ENCODE measurements at regions not wholly inside any gene's neighbourhood (a gene's known extent, or its start where the extent isn't known, plus 50 kb on each side); places are given as distances from the start of the nearest gene placed in this dataset.
"Not testable (repeated sequence)": the region's sequence is repeated elsewhere in the genome, so short reads cannot be mapped to it uniquely, and the experiment has no call there.

DNA sequence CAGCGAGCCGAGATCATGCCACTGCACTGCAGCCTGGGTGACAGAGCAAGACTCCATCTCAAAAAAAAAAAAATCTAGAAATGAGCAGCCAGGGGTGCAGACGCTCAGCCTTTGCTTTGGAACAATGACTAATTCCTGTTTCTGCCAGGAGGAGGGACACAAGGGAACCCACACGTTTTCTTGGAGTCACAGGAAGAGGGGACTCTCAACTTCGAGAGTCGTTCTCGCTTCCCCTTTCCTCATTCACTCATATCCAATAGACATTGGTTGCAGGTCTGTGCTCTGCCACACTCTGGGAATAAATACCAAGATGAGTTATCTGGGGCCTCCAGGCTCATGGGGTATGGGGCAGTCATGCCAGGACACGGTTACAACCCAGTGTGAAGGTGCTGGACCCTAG is 91.5 kb upstream of the RREB1 start:
- H3K27me3 Mint-ChIP-seq, result peaks cover 6% of the 10 kb centered on the region
- H3K36me3 Mint-ChIP-seq (ENCODE audit: insufficient read depth), result no peaks in the 10 kb centered on the region
- no peaks in the 10 kb centered on the region for H3K4me1 Mint-ChIP-seq (ENCODE audit: low read depth)
- TF ChIP-seq, protein P1, sequence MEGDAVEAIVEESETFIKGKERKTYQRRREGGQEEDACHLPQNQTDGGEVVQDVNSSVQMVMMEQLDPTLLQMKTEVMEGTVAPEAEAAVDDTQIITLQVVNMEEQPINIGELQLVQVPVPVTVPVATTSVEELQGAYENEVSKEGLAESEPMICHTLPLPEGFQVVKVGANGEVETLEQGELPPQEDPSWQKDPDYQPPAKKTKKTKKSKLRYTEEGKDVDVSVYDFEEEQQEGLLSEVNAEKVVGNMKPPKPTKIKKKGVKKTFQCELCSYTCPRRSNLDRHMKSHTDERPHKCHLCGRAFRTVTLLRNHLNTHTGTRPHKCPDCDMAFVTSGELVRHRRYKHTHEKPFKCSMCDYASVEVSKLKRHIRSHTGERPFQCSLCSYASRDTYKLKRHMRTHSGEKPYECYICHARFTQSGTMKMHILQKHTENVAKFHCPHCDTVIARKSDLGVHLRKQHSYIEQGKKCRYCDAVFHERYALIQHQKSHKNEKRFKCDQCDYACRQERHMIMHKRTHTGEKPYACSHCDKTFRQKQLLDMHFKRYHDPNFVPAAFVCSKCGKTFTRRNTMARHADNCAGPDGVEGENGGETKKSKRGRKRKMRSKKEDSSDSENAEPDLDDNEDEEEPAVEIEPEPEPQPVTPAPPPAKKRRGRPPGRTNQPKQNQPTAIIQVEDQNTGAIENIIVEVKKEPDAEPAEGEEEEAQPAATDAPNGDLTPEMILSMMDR (IDR thresholded peaks at IDR 0.05; ENCODE audit: unreplicated experiment), result no peak
- no peaks in the 10 kb centered on the region for H3K9me3 Mint-ChIP-seq (ENCODE audit: low read depth)
- H3K27ac Mint-ChIP-seq, result no peak overlapping the region
- H3K4me3 Mint-ChIP-seq (ENCODE audit: low read depth), result no peak overlapping the region
- DNase-seq (ENCODE audit: low spot score, unreplicated experiment), result no peak

DNA sequence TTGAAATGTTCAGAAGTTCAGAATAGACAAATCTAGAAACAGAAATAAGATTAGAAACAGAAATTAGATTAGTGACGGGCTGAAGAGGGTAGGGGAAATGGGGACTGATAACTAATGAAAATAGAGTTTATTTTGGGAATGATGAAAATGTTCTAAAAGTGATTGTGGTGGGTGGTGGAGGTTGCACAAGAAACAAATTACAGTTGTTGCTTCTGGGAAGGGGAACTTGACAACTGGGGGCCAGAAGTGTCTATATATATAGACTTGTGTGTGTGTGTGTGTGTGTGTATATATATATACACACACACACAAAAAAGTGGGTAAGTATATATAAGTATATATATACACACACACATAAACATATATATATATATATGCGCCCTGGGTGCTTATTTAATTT is 86.5 kb upstream of the RREB1 start:
- TF ChIP-seq, protein P1 (IDR thresholded peaks at IDR 0.05; ENCODE audit: unreplicated experiment), result no peak
- Mint-ChIP-seq H3K4me3 (ENCODE audit: low read depth) (no peak overlapping the region), H3K9me3 (ENCODE audit: low read depth) (no peaks in the 10 kb centered on the region), H3K27ac (no peak overlapping the region), H3K4me1 (ENCODE audit: low read depth) (no peaks in the 10 kb centered on the region), H3K36me3 (ENCODE audit: insufficient read depth) (no peaks in the 10 kb centered on the region), H3K27me3 (peaks cover 6% of the 10 kb centered on the region)
- DNase-seq (ENCODE audit: low spot score, unreplicated experiment), result no peak

DNA sequence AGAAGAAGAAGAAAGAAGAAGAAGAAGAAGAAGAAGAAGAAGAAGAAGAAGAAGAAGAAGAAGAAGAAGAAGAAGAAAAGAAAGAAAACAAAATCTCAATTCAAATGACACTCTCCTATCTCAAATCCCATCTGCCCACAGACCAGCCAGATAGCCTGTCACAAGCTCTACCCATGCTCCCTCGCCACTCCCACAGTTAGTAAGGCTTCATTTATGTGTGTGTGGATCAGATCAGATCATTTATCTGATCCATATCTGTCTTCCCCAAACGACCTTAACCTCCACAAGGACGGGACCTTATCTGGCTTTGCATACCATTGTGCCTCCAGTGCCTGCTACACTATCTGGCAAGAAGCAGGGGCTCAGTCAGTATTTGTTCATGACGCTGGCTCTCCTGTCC is 81.9 kb upstream of the RREB1 start:
- peaks cover 9% of the 10 kb centered on the region for H3K4me1 Mint-ChIP-seq (ENCODE audit: low read depth)
- no peak overlapping the region for H3K4me3 Mint-ChIP-seq (ENCODE audit: low read depth)
- DNase-seq (ENCODE audit: low spot score, unreplicated experiment), result no peak
- TF ChIP-seq, protein P1 (IDR thresholded peaks at IDR 0.05; ENCODE audit: unreplicated experiment), result no peak
- peaks cover 5% of the 10 kb centered on the region for H3K27me3 Mint-ChIP-seq
- no peak overlapping the region for H3K27ac Mint-ChIP-seq
- H3K9me3 Mint-ChIP-seq (ENCODE audit: low read depth), result no peaks in the 10 kb centered on the region
- H3K36me3 Mint-ChIP-seq (ENCODE audit: insufficient read depth), result no peaks in the 10 kb centered on the region

DNA sequence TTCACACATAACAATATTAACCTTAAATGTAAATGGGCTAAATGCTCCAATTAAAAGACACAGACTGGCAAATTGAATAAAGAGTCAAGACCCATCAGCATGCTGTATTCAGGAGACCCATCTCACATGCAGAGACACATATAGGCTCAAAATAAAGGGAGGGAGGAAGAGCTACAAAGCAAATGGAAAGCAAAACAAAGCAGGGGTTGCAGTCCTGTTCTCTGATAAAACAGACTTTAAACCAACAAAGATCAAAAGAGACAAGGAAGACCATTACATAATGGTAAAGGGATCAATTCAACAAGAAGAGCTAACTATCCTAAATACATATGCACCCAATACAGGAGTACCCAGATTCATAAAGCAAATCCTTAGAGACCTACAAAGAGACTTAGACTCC is 78.8 kb upstream of the RREB1 start:
- not testable (repeated sequence) for H3K9me3 Mint-ChIP-seq (ENCODE audit: low read depth); H3K27me3 Mint-ChIP-seq; H3K36me3 Mint-ChIP-seq (ENCODE audit: insufficient read depth); H3K27ac Mint-ChIP-seq; DNase-seq (ENCODE audit: low spot score, unreplicated experiment); H3K4me3 Mint-ChIP-seq (ENCODE audit: low read depth); H3K4me1 Mint-ChIP-seq (ENCODE audit: low read depth)

DNA sequence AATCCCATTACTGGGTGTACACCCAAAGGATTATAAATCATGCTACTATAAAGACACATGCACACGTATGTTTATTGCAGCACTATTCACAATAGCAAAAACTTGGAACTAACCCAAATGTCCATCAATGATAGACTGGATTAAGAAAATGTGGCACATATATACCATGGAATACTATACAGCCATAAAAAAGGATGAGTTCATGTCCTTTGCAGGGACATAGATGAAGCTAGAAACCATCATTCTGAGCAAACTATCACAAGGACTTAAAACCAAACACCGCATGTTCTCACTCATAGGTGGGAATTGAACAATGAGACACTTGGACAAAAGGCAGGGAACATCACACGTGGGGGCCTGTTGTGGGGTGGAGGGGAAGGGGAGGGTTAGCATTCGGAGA is 76.8 kb upstream of the RREB1 start:
- peaks cover 11% of the 10 kb centered on the region for H3K27me3 Mint-ChIP-seq
- not testable (repeated sequence) for H3K9me3 Mint-ChIP-seq (ENCODE audit: low read depth); DNase-seq (ENCODE audit: low spot score, unreplicated experiment); H3K4me3 Mint-ChIP-seq (ENCODE audit: low read depth); H3K27ac Mint-ChIP-seq; H3K4me1 Mint-ChIP-seq (ENCODE audit: low read depth); H3K36me3 Mint-ChIP-seq (ENCODE audit: insufficient read depth)

DNA sequence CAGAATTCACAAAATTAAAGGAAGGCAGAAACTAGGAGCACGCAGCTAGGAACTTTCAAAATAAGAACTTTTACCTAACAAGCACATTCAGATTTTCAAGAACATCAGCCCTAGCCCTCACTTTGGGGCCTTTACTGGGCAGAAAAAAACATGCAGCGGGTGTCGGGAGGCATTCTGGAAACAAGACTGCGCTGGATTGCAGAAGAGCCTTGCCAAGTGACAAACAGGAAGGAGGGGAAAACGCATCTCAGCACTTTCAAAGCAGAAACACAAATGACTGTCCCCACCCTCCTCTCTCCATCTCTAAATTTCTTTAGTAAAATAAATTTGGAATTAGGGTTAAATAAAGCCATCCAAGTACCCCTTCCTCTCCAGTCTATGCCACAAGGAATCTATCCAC is 74.6 kb upstream of the RREB1 start:
- H3K4me3 Mint-ChIP-seq (ENCODE audit: low read depth), result no peak overlapping the region

More for the DNA sequence above, 74.6 kb upstream of the RREB1 start:
- H3K27ac Mint-ChIP-seq, result no peak overlapping the region
- TF ChIP-seq, protein P1 (IDR thresholded peaks at IDR 0.05; ENCODE audit: unreplicated experiment), result no peak
- H3K36me3 Mint-ChIP-seq (ENCODE audit: insufficient read depth), result no peaks in the 10 kb centered on the region
- H3K4me1 Mint-ChIP-seq (ENCODE audit: low read depth), result peaks cover 9% of the 10 kb centered on the region
- DNase-seq (ENCODE audit: low spot score, unreplicated experiment), result no peak
- H3K27me3 Mint-ChIP-seq, result peaks cover 7% of the 10 kb centered on the region
- no peaks in the 10 kb centered on the region for H3K9me3 Mint-ChIP-seq (ENCODE audit: low read depth)

Measured in progenitor cell of endocrine pancreas (in vitro differentiated cells).